Psoas muscle (tissue), 7 donors: ENCODE measurements at regions not wholly inside any gene's neighbourhood (a gene's known extent, or its start where the extent isn't known, plus 50 kb on each side); places are given as distances from the start of the nearest gene placed in this dataset.

Experiments used
- ATAC-seq, 4 donors: fragments of 200-7000 bp; cut with Tn5 transposase; one replicate each; pipeline ENCODE4 v1.9.1; 2020; ENCODE audit warnings: moderate library complexity in 3 of 4, mild to moderate bottlenecking in 2 of 4
- DNase-seq, 2 donors: peaks; one replicate each; pipeline ENCODE4 v3.0.0-alpha.2; 2020
- H3K27ac ChIP-seq: fragments of 200-600 bp; one replicate; pipeline ENCODE4 v1.8.0; 2022
- H3K27me3 ChIP-seq, 3 donors: fragments of 200-600 bp in 1 of 3; one replicate each; pipeline versions ENCODE4 v1.6.1 to v1.8.0; 2013 to 2022; ENCODE audit warnings: low read length in 2 of 3, mild to moderate bottlenecking in 2 of 3, moderate library complexity in 1 of 3; ENCODE audit not compliant: insufficient read depth in 3 of 3
- H3K36me3 ChIP-seq, 2 donors: fragments of 200-600 bp in 1 of 2; one replicate each; pipeline versions ENCODE4 v1.6.1 to v1.8.0; 2013 to 2022; ENCODE audit warnings: low read depth in 1 of 2, mild to moderate bottlenecking in 1 of 2, moderate library complexity in 1 of 2; ENCODE audit not compliant: insufficient read depth in 1 of 2
- H3K4me1 ChIP-seq: fragments of 200-600 bp; one replicate; pipeline ENCODE4 v1.8.0; 2022
- H3K4me3 ChIP-seq: fragments of 200-600 bp; one replicate; pipeline ENCODE4 v1.8.0; 2022; ENCODE audit warnings: mild to moderate bottlenecking
- H3K9me3 ChIP-seq: fragments of 200-600 bp; one replicate; pipeline ENCODE4 v1.8.0; 2022
- CTCF ChIP-seq: fragments of 200-600 bp; IDR thresholded peaks from one replicate; pipeline ENCODE4 v1.8.0; 2022; ENCODE audit warnings: antibody characterized with exemption
- WGBS, 3 donors: extraction: QIAGEN DNeasy Blood & Tissue Kit; methylation state at CpG; one replicate each; pipeline versions ENCODE4 v1.1.6 to v1.1.7; 2013; 5-methylcytosine and 5-hydroxymethylcytosine counted together
- intact Hi-C, 2 donors: fragments of 100-400 bp; cut with DNase I; formaldehyde crosslinking; loops; one replicate each; pipeline versions ENCODE4 v1.11.0 to v1.14.2; 2022
- donor health status: healthy with polysubstance abuse.
- donor health status: DM: no; HTN: no; CAD: no; lungs with moderate emphysema.
- donor health status: Bipolar disorder and iron deficiency.
- donor health status: healthy.
- donor health status: DM: yes; HTN: yes; CAD: no.
- donor health status: DM: no; HTN: no; CAD: no.
- donor health status: DM: yes; HTN: yes; CAD: no.

- Histone ChIP-seq H3K27ac (no peak overlapping the region), H3K9me3 (no peaks in the 10 kb centered on the region), H3K27me3 (no peaks in the 10 kb centered on the region), H3K4me3 (no peak overlapping the region), H3K4me1 (no peaks in the 10 kb centered on the region), H3K36me3 (no peaks in the 10 kb centered on the region)
- no peak for TF ChIP-seq CTCF
- 78 to 87% (median 87%) methylated on average over 1 of the region's 1 CpG for WGBS, 3 donors
- intact Hi-C loops, result no loop called here
- ATAC-seq (no peak), DNase-seq (no peak)
Measured at GRCh38 chr16:13586051-13586450, 333.9 kb upstream of the ERCC4 start.

GRCh38 chr16:13587181-13587580, 332.8 kb upstream of the ERCC4 start:
- H3K4me1 ChIP-seq, result no peaks in the 10 kb centered on the region
- WGBS, 3 donors, result 66 to 81% (median 69%) methylated on average over 1 of the region's 1 CpG

GRCh38 chr16:13594823-13595222, 325.1 kb upstream of the ERCC4 start:
- no peaks in the 10 kb centered on the region for H3K9me3 ChIP-seq
- no peaks in the 10 kb centered on the region for H3K4me1 ChIP-seq
- intact Hi-C loops, result no loop called here
- no peak for ATAC-seq
- 37 to 39% (median 38%) methylated on average over 3 of the region's 3 CpGs for WGBS, 3 donors
- no peak overlapping the region for H3K27ac ChIP-seq
- no peak for TF ChIP-seq CTCF
- no peaks in the 10 kb centered on the region for H3K27me3 ChIP-seq
- no peak for DNase-seq
- H3K4me3 ChIP-seq, result no peak overlapping the region
- H3K36me3 ChIP-seq, result no peaks in the 10 kb centered on the region

More at GRCh38 chr16:13587181-13587580, 332.8 kb upstream of the ERCC4 start:
- Histone ChIP-seq H3K36me3 (no peaks in the 10 kb centered on the region), H3K9me3 (no peaks in the 10 kb centered on the region), H3K4me3 (no peak overlapping the region), H3K27me3 (no peaks in the 10 kb centered on the region), H3K27ac (no peak overlapping the region)
- no peak for DNase-seq
- intact Hi-C loops, result no loop called here
- ATAC-seq, result no peak
- no peak for TF ChIP-seq CTCF

GRCh38 chr16:13606804-13607203, 313.1 kb upstream of the ERCC4 start:
- Histone ChIP-seq H3K9me3 (no peaks in the 10 kb centered on the region), H3K4me3 (no peak overlapping the region), H3K4me1 (no peaks in the 10 kb centered on the region), H3K36me3 (no peaks in the 10 kb centered on the region), H3K27me3 (no peaks in the 10 kb centered on the region), H3K27ac (no peak overlapping the region)
- ATAC-seq (no peak), DNase-seq (no peak)
- no peak for TF ChIP-seq CTCF
- 82 to 92% (median 89%) methylated on average over 25 of the region's 25 CpGs for WGBS, 3 donors
- intact Hi-C loops, result no loop called here

GRCh38 chr16:13607289-13607688, 312.7 kb upstream of the ERCC4 start:
- no peak for ATAC-seq
- no peak for DNase-seq
- Histone ChIP-seq H3K27ac (no peak overlapping the region), H3K36me3 (no peaks in the 10 kb centered on the region), H3K4me1 (no peaks in the 10 kb centered on the region), H3K9me3 (no peaks in the 10 kb centered on the region), H3K4me3 (no peak overlapping the region), H3K27me3 (no peaks in the 10 kb centered on the region)
- no peak for TF ChIP-seq CTCF
- 87 to 94% (median 92%) methylated on average over 17 of the region's 17 CpGs for WGBS, 3 donors
- intact Hi-C loops, result no loop called here
